M059J (cell line): ENCODE measurements at regions not wholly inside any gene's neighbourhood (a gene's known extent, or its start where the extent isn't known, plus 50 kb on each side); places are given as distances from the start of the nearest gene placed in this dataset.

Source experiments
- DNase-seq: peaks from one replicate; pipeline ENCODE4 v3.0.0-alpha.2; 2012; ENCODE audit warnings: low read depth

DNA sequence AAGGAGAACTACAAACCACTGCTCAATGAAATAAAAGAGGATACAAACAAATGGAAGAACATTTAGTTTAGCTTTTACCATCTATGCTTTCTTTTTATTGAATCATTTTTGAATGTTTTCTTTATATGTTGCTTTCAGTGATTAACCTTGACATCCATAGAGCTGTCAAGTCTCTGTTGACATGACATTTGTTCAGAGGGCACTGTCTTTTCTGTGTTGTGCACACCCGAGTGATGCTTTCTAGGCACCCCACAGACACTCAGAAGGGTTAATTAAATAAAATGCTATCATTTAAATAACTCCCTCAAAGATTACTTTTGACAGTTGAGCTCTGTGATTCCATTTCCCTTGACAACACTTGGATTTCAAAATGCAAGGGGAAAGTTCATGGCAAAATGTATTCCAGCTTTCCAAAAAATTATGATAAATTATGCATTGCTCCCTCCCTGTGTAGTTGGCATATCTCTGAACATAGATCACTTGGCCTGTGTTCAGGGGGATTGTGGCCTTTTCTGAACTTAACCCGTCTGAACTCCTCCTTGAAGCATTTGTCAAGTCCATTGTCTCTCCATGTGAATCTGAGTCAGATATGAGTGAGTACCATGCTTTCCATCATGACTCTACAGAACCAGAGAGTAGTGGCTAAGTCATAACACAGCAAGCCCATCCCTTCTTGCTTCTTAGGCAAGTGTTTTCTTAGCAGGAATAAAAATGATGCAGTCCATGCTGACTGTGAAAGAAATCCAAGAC, 372.6 kb downstream of the RPRM start:
- DNase-seq: peak; percentile 29

DNA sequence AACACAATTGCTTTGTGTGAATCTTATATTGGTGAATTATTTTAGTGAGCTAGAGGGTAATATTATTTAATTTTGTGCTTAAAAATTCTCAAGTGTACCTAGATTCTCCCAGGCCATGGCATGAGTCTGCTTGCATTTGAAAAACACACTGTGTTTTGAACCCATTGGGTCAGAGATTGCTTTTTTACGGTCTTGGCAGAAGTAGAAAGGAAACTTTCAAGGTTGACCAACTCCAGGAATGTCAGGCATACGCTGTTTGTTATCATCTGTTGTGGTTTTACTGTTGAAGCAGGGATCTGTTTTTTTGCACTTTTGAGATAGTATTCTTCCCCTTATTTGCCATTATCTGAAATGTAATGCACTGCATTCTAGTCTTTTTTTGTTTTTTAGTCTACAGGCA, 377.4 kb downstream of the RPRM start:
- no peak for DNase-seq

DNA sequence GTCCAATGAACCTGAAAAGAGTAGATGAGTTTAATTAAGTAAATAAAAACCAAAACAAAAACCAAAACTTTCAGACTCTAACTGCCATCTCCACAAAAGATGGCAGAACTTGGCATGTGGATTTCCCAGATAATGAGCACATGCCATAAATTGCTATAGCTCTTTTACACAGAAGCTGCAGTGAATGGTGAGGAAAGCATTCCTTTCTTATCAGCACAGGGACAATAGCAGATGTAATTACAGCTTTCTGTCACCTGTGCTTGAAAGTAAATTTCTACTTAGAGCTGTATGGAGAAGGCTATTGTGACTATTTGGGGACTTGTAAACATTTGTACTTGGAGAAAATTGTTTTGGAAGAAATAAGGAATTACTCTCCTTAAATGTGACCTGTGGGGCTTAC, 378.4 kb downstream of the RPRM start:
- no peak for DNase-seq

DNA sequence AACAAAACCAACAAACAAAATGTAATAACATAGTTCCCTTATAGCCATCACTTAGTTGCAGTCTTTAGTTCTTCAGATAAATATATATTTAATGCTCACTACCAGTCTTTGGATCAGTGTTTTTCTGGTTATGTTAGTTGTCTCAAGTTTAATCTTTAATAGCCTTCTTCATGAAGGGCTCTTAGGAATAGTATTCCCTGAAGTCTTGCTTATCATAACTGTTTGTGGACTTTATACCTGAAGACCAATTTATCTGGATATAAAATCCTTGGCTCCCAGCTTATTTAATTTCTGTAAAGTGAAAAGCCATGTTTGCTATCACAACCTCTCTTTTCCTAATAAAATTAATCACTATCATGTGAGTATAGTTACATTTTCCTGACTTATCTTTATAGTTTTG, 379.7 kb downstream of the ARL6IP6 start:
- DNase-seq: no peak

DNA sequence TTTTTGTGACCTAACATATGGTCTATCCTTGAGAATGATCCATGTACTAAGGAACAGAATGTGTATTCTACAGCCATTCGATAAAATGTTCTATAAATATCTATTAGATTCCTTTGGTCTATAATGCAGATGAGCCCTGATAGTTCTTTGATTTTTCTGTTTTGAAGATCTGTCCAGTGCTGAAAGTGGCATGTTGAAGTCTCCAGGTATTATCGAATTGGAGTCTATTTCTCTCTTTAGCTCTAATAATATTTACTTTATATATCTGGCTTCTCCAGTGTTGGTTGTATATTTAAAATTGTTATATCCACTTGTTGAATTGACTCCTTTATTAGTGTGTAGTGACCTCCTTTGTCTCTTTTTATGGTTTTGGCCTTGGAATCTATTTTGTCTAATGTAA, 377.9 kb downstream of the ARL6IP6 start:
- no peak for DNase-seq

DNA sequence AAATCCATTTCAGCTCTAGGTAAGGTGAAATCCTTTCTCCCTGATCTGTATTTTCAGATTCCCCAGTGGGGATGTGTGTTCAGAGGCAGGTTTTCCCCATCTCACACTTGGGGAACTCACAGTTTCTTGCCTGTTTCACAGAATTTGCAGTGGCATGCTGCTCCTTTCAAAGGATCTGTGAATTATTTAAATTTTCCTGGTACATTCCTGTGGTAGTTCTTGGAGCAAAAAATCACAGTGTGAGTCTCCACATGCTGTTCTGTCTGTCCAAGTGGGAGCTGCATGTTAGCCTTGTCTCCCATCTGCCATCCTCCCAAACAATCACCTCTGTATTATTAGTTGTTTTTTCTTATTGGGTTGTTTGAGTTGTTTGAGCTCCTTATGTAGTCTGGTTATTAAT, 372.9 kb downstream of the ARL6IP6 start:
- no peak for DNase-seq

DNA sequence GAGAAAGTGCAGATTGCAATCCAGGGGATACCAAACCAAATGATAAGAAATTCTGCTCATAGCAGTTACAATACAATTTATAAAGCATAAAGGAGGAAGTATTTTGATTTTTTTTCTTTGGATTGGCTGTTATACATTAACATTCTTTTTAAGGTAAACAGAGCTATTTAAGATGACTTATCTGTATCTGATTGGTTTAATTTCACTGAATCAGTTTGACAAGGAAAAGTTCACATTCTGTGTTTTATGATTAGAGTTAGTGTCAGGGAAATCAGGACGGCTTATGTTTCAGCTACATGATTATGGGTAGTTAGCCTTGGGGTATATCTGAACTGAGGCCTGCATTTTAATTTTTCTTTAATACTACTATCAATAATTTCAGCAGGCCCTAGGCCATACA, 360.9 kb downstream of the ARL6IP6 start:
- DNase-seq: no peak

DNA sequence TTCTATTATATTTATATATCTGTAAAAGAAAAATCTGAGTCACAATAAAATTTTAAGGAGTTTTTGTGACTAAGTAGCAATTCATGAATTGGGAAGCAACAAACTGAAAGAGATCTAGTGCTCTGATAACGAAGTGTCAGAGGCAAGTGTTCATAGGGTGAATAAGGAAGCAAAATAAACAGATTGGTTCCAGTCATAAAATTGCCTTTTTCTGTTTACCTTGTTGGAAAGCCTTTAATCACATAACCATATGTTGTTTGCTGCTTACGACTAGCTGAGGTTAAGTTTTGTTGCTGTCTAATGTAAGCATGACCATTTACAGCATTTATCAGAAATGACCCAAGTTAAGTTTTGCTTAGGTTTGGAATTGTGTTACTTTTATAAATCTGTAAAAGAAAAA, 358.9 kb downstream of the ARL6IP6 start:
- DNase-seq: peak; percentile 56

DNA sequence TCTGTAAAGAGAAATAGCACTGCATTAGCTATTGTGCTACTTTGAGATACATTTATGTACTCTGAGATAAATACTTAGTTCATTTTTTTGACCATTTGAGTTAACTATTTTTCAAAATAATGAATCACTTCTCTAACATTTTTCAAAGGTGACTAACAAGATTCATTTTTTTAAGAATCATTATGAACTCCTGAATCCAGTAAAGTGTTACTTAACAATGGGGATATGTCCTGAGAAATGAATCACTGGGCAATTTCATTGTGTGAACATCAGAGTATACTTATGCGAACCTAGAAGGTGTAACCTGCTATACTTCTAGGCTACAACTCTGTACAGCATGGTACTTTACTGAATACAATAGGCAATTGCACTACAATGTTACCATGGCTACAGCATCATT, 355.8 kb downstream of the ARL6IP6 start:
- DNase-seq: peak; percentile 32

DNA sequence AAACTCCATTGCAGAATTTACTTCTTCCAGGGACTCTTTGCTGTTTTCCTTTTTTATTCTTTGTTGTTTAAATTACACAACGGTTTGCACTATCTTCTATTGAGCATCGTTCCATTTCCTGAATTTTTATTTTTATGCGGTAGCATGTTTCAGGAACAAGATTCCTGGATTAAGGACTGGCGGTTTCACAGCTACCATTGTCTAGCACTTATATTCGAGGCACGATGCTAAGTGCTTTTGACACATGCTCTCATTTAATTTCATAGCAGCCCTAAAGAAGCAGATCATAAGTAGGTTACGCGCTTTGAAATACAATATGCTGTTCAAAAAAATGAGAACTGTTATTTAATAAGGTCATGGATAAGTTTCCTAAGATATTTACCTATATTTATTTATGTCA, 354.4 kb downstream of the ARL6IP6 start:
- no peak for DNase-seq

DNA sequence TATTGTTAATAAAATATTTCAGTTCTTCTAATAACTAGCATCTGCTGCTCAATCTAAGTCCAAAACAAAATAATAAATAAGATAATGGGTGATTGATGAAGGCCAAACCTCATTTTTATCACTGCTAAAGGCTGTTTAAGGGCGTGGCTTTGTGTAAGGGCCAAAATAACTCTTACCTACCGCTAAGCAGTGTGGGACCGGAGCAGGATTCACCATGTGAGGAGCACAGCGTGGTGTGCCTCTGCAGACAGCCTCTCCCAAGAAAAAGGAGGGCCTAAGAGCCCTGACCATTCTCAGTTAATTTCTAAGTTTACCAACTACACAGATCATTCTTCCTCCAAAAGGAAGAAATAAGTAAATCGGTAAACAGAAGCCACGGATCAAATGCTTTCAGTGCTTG, 353.7 kb downstream of the ARL6IP6 start:
- DNase-seq: no peak

DNA sequence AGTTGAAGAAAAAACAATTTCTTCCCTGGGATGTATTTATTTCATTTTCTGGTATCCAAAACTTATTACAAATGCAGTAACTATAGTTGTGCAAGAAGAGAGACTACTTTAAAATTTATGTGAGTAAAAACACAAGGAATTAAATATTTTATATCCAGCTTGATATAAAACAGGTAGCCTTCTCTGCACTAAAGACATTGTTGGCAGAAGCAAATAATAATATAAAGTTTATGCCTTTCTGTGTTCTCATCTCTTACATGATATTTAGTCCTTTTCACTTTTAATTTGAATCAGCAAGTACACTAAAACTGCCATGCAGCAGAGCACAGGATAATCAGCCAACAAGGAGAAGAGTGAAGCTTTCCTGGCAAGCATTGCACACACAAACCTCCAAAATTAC, 352.7 kb downstream of the ARL6IP6 start:
- DNase-seq: no peak

DNA sequence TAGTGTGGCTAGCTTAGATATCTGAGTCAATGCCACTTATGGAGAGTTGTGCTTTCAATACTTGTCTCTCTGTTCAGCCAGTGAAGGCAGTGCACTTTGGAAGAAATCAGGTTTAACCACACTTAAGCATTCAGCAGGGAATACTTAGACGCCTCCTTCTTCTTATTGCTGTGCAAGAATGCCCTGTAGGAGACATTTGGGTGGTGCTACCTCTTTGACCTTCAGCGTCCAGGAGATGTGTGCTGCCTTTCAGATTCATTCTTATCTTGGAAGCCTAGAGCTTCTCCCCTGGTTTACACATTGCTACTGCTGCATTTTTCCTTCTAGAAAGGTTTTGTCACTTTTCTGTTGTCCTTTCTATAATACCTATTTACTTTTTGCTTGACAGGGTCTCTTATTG, 350.5 kb downstream of the ARL6IP6 start:
- DNase-seq: no peak

DNA sequence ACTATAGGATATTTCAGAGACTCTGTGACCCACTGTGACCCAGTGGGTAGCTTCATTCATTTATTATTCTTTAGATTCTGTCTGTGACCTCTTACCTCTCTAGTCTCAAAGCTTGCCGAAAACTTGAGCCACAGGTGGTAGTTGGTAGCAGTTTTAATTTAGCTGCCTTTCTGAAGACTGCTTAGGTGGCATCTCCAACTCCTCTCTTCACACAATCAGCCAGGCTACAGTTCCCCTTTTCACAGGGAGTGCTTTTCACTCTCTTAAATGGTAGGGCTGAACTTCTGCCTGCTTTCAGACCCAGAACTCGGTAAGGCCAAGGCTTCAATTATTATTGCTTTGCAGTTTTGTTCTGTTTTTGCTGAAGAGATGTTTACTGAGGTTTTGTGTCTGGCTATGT, 349.6 kb downstream of the ARL6IP6 start:
- no peak for DNase-seq

DNA sequence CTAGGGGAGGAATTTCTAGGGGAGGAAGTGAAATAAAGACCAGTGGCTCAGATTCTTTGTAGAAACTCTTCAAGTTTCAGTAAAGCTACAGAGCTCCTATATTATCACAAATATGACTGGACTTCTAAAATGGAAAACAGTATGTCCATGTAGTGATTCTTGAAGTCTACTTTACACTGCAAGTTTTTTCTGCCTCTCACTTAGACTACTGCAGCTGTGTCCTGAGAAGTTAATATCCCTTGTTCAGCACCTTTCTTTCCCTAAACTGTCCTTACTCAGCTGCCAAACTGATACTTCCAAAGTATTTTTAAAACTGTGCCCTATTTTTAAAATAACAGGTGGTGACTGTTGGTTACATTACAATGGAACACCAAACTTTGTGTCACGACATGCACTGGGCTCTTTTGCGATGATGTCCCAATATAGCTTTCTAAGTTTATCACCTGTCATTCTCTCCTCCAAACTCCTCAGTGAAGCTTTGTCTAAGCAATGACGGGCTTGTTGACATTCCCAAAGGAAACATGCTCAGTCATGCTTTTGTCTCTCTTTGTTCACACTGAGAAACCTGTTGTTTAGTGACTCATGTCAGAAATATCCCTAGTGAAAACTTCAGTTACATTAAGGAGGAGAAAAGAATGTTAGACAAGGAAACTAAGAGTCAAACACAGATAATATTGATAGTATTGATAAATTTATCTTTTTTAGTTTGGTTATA, 341.1 kb downstream of the ARL6IP6 start:
- DNase-seq: peak; percentile 79

DNA sequence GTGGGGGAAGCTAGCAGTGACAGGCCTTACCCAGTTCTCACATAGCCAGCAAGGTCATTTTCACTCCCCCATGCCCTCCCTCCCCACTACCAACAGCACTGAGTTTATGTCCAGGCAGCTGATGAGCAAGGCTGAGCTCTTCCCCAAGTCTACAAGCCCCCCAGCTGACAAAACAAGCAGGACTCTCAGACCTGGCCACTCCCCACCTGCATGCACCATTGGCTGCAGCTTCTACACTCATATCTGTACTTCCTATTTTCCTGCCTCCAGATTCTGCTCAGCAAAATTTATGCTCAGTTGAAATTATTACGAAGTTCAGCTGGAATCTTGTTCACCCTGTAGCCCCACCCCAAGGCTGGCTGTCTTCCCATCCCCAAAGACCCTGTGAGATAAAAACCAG, 339.3 kb downstream of the ARL6IP6 start:
- no peak for DNase-seq

DNA sequence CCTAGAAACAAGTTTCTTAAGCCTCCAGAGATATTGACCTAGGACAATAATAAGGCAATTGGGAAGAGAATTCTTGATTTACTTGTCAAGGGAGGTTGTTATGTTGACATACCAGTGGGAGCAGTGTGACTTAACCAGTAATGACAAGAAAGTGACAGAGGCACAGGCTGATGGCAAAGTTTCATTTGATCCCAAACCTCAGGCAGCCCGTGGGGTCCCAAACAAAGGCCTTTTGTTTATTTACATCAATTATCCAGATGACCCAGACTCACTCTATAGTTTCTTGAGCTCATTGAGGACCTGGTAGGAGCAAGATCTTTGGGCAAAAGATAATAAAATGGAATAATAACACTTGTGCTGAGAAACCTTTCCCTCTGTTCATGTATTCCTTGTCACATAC, 336.8 kb downstream of the ARL6IP6 start:
- no peak for DNase-seq

DNA sequence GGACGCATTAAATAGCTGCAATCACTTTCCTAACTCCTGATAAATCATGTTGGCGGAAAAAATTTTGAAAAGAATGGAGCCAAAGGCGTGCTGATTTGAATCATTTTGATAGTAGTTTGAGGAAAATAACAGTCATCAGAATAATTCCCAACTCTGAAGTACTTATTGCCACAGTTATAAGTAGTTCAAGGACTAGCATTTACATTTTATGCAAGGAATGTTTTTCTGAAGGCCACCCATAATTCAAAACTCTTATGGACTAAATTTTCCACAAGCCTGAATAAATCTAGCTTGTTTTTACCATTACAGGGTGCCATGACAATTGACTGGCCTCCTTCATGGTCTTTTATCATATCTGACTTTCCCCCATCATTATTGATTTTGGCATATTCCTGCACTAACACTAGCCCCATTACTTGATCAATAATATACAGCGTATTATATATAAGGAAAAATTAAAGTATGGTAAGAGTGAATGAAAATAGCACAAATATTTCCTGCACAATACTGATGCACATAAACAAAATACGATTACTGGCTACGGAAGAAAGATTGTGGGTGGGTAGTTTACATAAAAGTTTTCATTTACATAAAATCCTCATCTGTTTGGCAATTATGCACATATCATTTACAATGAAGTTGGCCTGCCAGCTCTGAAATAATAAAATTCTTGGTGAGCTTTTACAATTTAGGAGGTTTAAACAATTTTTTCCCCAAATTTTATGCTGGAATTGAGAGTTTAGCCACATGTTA, 334.6 kb downstream of the ARL6IP6 start:
- no peak for DNase-seq

DNA sequence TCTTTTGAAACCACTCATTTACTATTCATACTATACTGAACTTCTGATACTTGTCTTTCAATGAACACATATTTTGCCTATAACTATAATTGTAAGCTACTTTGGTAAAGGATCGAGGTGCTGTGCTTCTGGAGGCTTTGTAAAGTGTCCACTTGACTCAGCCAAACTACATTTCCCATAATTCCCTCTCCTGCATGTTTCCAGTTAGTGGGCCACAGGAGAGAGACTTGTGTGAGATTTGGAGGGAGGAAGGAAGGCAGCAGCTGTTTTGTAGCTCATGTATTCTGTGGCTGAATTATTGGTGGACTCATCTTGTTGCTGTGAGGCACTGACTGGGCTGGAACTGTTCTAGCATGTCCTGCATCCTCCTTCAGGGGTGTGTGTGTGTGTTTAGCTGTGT, 328.8 kb downstream of the ARL6IP6 start:
- no peak for DNase-seq

DNA sequence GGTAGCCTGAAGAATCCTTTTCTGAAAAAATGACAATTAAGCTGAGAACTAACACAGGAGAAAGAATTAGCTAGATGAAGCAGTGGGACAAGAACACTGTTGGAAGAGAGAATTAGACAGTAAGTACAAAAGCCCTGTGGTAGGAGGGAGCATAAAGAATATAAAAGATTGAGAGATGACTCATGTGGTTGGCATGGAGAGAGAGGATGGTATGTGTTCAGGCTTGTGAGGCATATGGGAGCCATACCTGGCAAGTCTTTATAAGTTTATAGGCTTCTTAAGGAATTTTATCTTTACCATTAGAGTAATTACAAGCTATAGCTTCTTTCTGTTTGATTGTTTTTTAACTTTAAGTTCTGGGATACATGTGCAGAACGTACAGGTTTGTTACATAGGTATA, 325.0 kb downstream of the ARL6IP6 start:
- peak; percentile 4 for DNase-seq

DNA sequence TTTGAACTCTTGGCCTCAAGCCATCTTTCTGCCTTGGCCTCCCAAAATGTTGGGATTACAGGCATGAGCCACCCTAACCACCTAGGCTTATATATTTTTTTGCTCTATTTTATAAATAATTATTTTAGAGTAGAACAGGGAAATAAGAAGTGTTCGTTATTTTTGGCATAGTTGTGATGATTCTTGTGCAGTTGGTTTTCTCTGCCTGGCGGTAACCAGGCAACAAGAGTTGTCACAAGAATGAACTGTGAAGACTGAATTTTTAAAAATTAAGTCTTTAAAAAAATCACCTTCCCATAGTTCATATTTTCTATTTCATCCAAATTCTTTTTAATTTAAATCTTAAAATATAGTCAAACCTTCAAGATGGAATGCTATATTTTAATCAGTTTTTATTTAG, 310.2 kb downstream of the ARL6IP6 start:
- DNase-seq: no peak

DNA sequence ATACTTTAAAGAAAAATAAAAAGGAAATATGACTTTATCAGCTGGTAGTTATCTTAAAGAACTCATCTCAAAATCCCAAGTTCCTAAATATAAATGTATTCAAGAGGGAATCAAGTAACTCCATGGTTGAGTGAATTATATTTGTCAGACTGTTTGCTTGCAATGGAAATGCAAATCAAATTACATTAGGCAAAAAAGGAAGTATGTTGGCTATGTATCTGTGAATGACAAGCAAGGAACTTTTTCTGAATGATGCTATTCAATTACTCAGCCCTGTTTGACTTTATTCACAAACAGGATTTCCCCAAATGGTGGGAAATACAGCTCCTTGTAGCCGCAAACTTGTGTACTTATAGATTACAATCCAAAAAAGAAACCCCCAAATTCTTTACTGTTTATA, 309.1 kb downstream of the ARL6IP6 start:
- DNase-seq: no peak

DNA sequence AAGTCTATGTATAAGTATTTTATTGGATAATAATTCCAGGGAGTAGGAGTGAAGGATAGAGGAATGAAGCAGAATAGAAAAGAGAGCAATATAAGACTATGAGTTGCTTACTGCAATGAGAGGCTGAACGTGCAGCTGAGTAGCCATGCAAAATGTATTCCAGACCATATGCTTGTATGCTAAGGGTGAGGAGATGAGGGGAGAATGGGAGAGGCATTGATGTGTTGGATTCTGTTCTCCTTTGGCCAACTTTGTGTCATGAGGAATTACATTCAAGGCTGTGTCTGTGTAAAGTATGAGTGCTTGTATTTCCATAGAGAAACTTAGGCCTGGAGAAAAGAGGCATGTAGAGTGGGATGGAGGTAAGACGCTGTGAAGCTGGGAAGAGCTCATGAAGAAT, 301.8 kb downstream of the ARL6IP6 start:
- DNase-seq: no peak
